Thoracic aorta (tissue), 2 donors: ENCODE measurements at regions not wholly inside any gene's neighbourhood (a gene's known extent, or its start where the extent isn't known, plus 50 kb on each side); places are given as distances from the start of the nearest gene placed in this dataset.
A peak's percentile ranks its signal among the peaks of the same experiment; 100 is the strongest.
"Not testable (repeated sequence)": the region's sequence is repeated elsewhere in the genome, so short reads cannot be mapped to it uniquely, and the experiment has no call there.

Experiments used
- ATAC-seq: fragments of 150-250 bp; one replicate; pipeline ENCODE4 v1.8.0; 2017; ENCODE audit warnings: low read depth; ENCODE audit not compliant: insufficient number of reproducible peaks, low FRiP score
- DNase-seq: peaks from one replicate; pipeline ENCODE4 v3.0.0-alpha.2; 2020; ENCODE audit warnings: low spot score
- H3K27ac ChIP-seq, 2 donors: fragments of 200-600 bp; sonication (generic); 1 replicate in 1 of 2; 2 replicates in 1 of 2; pipeline ENCODE4 v1.5.1; 2016; ENCODE audit warnings: mild to moderate bottlenecking in 2 of 2, moderate library complexity in 2 of 2
- H3K27me3 ChIP-seq: fragments of 200-600 bp; sonication (generic); replicated peaks from 2 replicates; pipeline ENCODE4 v1.6.0; 2016; ENCODE audit warnings: mild to moderate bottlenecking; ENCODE audit not compliant: insufficient read depth
- H3K36me3 ChIP-seq: fragments of 200-600 bp; sonication (generic); one replicate; pipeline ENCODE4 v1.5.1; 2016
- H3K4me1 ChIP-seq, 2 donors: fragments of 200-600 bp; sonication (generic); 1 replicate in 1 of 2; 2 replicates in 1 of 2; pipeline versions ENCODE4 v1.5.1 to v1.6.0; 2016; ENCODE audit warnings: low read depth in 2 of 2, mild to moderate bottlenecking in 1 of 2; ENCODE audit not compliant: control insufficient read depth in 1 of 2
- H3K4me3 ChIP-seq: fragments of 200-600 bp; sonication (generic); 2 replicates; pipeline ENCODE4 v1.5.1; 2016; ENCODE audit warnings: mild to moderate bottlenecking
- H3K9me3 ChIP-seq: fragments of 200-600 bp; sonication (generic); 2 replicates; pipeline ENCODE4 v1.5.1; 2016
- TF ChIP-seq, protein P1 (sequence below): fragments of 200-600 bp; sonication (generic); IDR thresholded peaks from one replicate; pipeline ENCODE4 v1.5.1; 2019; ENCODE audit warnings: antibody characterized with exemption

DNA sequence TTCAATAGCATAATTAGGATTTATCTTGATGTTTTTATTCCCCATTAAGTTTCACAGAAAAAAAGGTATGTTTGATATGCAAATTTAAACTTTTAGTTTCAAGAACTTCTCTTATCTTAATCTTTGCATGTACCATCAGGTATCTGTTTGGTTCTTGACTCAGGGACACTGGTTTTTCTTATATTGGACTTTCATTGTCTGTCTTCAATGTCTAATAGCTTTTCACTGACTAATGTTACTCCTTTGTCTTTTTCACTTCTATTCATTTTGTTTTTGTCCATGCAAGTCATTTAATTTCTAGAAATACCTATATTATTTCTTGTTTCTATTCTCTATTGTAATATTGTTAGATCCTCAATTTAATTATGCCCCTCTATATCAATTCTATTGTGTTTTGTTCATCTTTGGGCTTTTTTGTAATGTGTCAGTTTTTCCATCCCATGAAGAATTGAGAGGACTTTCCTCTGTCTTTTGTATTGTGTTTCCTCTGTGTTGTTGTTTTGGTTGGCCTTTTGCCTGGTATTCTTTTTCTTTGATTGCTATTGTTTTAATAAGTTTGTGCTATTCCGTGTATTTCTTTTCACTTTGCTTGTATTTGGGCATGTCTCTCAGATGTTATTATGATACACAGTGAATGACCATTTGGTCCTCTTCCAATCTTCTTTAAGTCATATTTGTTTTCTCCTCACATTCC, 58.3 kb upstream of the ANKRD10 start:
- H3K4me1 ChIP-seq = no peaks in the 10 kb centered on the region
- no peak for DNase-seq

DNA sequence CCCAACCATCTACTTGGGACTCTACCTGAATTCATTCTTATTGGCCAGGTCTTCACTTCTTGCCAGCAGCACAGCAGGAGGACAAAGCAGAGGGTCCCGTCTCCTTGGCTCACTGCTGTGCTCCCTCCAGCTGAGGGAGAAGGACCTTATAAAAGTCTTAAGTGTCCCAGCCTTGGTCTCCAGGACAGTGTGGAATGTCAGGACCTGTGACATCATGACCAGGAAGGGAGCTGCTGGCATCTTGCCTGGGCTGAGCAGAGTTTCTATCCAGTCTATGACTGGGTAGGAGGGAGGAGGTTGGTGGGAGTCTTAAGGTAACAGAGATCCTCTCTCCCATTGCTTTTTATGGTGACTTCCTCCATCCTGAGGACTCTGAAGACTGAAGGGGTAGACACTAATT, 56.6 kb upstream of the ANKRD10 start:
- no peak overlapping the region for H3K27ac ChIP-seq
- TF ChIP-seq, protein P1, sequence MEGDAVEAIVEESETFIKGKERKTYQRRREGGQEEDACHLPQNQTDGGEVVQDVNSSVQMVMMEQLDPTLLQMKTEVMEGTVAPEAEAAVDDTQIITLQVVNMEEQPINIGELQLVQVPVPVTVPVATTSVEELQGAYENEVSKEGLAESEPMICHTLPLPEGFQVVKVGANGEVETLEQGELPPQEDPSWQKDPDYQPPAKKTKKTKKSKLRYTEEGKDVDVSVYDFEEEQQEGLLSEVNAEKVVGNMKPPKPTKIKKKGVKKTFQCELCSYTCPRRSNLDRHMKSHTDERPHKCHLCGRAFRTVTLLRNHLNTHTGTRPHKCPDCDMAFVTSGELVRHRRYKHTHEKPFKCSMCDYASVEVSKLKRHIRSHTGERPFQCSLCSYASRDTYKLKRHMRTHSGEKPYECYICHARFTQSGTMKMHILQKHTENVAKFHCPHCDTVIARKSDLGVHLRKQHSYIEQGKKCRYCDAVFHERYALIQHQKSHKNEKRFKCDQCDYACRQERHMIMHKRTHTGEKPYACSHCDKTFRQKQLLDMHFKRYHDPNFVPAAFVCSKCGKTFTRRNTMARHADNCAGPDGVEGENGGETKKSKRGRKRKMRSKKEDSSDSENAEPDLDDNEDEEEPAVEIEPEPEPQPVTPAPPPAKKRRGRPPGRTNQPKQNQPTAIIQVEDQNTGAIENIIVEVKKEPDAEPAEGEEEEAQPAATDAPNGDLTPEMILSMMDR = no peak

More for the DNA sequence above, 58.3 kb upstream of the ANKRD10 start:
- TF ChIP-seq, protein P1 = no peak
- Histone ChIP-seq H3K27ac (no peak overlapping the region), H3K4me3 (no peak overlapping the region), H3K36me3 (no peaks in the 10 kb centered on the region), H3K27me3 (no peaks in the 10 kb centered on the region), H3K9me3 (no peaks in the 10 kb centered on the region)
- no peak for ATAC-seq

DNA sequence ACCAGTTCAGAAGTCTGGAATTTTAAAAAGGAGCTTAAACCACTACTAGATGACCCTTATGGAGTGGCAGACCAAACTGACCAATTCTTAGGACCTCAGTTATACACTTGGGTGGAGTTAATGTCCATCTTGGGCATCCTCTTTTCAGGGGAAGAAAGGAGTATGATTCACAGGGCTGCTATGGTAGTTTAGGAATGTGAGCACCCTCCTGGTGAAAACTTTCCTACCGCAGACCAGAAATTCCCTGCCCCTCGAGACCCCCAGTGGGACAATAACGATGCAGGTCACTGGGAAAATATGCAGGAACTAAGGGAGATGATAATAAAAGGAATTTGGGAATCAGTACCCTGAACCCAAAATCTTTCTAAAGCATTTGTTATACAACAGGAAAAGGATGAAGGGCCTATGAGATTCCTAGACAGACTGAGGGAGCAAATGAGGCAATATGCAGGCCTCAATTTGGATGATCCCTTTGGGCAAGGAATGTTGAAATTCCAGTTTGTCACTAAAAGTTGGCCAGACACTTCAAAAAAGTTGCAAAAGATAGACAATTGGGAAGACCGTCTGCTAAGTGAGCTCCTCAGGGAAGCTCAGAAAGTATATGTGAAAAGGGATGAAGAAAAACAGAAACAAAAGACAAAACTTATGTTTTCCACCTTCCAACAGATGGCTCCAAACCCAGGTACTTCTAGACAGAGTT, 52.4 kb upstream of the ANKRD10 start:
- H3K4me1 ChIP-seq, H3K4me3 ChIP-seq, ATAC-seq, H3K27ac ChIP-seq, H3K36me3 ChIP-seq, H3K9me3 ChIP-seq, DNase-seq, H3K27me3 ChIP-seq: not testable (repeated sequence)

More for the DNA sequence above, 56.6 kb upstream of the ANKRD10 start:
- Histone ChIP-seq H3K4me1 (no peaks in the 10 kb centered on the region), H3K36me3 (no peaks in the 10 kb centered on the region), H3K4me3 (no peak overlapping the region), H3K27me3 (no peaks in the 10 kb centered on the region), H3K9me3 (no peaks in the 10 kb centered on the region)
- no peak for ATAC-seq
- no peak for DNase-seq

DNA sequence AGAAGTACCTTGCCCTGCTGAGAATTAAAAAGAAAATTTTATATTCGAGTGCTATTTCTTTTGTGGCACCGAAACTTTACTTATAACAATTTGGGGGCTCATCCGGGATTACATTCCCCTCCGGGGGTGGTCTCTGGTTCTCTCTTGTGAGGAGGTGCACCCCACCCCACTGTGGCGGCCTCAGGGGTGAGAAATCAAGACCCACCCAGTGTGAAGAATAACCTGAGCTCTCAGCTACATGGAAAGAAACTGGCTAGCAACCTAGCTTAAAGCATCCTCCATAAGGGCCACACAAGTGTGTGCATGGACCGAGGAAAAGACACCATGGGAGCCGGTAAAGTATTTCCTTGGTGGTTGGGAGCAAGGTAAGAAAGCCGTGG, 50.9 kb upstream of the ANKRD10 start:
- no peak for DNase-seq
- ATAC-seq = no peak
- Histone ChIP-seq H3K9me3 (peaks cover 9% of the 10 kb centered on the region), H3K4me1 (no peaks in the 10 kb centered on the region), H3K36me3 (no peaks in the 10 kb centered on the region), H3K27ac (no peak overlapping the region), H3K4me3 (no peak overlapping the region), H3K27me3 (no peaks in the 10 kb centered on the region)
- TF ChIP-seq, protein P1 = no peak

DNA sequence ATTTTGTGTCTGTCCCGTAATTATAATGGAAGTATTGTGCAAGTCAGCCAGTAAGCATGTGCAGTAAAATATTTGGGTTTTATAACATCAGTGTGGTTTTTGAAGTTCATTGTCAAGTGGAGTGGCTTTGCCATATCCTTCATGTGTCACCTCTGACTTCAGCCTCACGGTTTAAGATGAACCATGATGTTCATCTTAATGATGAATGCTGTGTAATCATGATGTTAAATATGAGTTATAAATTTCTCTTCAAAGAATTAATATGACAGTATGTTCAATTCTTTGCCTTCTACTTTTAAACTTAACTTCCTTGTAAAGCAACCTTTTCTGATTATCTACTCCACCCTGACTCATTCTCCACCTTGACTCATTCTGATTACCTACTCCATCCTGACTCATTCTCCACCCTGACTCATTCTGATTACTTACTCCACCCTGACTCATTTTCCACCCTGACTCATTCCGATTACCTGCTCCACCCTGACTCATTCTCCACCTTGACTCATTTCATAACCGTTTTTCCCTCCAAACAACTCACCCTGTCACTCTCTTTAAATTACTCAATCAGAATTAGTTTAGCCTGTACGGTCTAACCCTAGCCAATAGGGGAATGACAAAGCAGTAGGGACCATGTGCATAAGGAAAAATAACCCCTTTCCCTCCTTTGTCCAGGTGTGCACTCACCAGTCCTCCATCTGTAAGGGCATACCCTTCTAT, 50.3 kb upstream of the ANKRD10 start:
- H3K4me1 ChIP-seq = no peaks in the 10 kb centered on the region
- ATAC-seq (peak; percentile 50), DNase-seq (no peak)
- no peaks in the 10 kb centered on the region for H3K27me3 ChIP-seq
- no peaks in the 10 kb centered on the region for H3K36me3 ChIP-seq
- TF ChIP-seq, protein P1 = no peak
- no peak overlapping the region for H3K4me3 ChIP-seq
- peaks cover 9% of the 10 kb centered on the region for H3K9me3 ChIP-seq
- H3K27ac ChIP-seq = no peak overlapping the region
